ENCODE measurements at regions not wholly inside any gene's neighbourhood (a gene's known extent, or its start where the extent isn't known, plus 50 kb on each side); places are given as distances from the start of the nearest gene placed in this dataset.
A peak's percentile ranks its signal among the peaks of the same experiment; 100 is the strongest.
"Not testable (repeated sequence)": the region's sequence is repeated elsewhere in the genome, so short reads cannot be mapped to it uniquely, and the experiment has no call there.

DNA sequence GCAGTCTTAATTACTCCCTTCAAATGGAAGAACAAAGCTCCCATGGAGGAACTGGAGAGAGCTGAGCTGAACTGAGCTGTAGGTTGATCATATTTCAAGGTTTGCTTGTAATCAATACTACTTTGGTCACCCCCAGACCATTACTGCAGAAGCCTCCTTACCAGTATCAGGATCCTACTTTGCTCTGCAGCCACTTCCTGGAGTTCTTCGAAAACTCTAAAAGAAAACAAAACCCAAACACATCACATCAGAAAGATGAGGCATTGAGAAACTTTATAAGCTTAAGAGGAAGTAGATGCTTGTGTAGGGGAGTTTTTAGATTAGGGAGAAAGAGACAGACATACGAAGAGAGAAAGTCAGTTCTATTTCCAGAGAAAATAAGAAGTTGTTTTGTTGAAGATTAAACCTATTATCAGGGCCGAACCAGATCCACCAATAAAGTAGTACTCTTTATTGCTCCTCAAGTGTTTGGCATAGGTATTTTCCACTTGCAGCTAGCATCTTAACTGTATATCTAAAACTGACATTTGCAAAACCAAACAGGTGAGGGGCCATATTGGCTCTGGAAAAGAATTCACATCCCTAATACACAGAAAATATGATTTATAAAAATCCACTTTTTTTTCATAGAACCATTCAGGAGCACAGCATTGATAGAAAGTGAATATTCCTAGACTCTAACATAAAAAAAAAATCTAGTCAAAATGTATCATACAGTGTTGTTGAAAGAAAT lies 166.9 kb upstream of the KLF7 start:
- no peak for DNase-seq

DNA sequence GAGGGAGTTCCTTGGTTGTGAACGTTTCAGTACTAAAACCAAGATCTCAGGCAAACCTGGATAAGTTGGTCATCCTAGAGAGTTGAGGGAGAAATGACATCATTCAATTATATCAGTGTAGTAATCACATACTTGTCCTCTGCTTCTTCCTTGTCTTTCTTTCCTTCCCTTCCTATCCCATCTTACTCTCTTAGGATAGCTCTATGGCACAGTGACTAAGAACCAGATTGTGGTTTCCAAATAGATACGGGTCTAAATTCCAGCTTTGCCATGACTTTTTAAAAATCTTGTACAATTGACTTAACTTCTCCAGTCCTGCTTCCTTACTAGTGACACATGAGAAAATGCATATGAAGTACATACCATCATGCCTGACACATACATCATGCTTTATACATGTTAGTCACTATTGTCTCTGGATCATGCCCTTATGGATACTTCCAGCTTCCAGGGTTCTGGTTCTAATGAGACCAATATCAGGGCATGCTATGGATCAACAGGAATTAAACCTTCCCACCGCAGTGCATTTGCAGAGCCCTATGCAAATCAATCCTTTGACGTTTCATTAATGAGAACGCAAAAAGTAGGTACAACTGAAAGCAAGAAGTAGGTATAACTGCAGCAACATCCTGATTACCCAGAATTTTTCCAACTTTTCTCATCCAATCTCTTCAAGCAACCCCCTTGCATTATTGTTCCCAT lies 168.0 kb upstream of the KLF7 start:
- DNase-seq = no peak

- no peak for DNase-seq
These were observed 168.5 kb upstream of the KLF7 start for GRCh38 chr2:207334301-207334623.

GRCh38 chr2:207334624-207335371 lies 169.1 kb upstream of the KLF7 start:
- DNase-seq = no peak

DNA sequence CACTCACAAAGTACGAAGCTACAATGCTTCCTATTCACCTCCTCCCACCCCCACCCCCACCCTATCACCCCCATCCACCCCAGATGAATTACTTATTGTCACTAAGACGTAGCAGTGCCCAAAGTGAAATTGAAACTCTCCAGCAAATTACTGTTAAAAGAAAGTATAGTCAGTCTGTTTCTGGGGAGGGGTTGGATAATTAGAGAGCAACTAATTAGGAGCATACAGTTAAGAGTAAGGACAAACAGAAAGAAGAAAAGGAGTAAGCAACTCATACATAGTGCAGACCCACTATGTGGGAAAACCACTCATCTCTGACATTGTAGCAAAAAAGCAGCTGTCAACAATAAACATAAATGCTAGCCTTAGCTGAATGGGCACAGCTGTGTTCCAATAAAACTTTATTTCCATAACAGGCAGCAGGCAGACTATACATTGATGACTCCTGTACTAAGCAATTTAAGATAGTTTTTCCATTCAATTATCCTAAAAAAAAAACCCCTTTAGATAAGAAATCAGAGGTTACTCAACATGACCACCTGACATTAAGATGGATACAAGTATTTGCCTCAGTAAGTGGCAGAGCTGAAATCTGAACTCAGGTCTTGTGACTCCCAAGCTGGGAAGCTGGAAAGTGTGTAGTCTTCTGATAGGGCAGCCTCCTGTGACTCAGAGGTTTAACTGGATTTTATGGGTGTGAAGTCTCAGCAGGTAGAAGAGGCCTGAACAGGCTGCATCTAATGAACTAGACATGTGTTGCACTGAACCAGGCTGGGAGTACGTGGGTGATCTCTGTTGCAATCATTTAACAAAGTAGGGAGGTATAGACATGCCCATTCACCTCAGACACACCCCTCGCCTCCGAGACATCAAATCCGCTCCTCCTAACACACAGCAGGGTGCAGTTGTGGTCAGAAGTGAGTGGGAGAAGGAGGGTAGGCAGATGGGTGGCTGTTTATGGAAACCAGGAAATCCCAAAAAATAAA lies 171.8 kb upstream of the KLF7 start:
- DNase-seq = peak; percentile 50

GRCh38 chr2:207338220-207338607 lies 172.5 kb upstream of the KLF7 start:
- no peak for DNase-seq

DNA sequence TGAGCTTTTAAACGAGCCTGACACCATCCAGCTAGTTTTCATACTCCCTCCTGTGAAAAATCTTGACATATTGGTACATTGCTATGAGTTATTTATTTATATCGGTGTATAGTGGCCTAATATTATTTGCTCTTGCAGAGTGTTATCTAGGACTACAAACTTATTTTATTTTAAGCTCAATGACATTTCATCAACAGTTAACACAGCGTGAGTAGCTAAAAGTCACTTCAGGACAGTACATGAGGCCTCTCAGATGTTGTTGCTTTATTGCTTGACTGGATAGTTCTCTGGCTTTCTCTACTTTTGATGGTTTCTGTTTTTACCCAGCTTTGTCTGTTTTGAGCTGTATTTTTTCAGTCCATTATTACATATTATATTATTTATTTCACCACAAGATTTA lies 172.9 kb upstream of the KLF7 start:
- no peak for DNase-seq

DNA sequence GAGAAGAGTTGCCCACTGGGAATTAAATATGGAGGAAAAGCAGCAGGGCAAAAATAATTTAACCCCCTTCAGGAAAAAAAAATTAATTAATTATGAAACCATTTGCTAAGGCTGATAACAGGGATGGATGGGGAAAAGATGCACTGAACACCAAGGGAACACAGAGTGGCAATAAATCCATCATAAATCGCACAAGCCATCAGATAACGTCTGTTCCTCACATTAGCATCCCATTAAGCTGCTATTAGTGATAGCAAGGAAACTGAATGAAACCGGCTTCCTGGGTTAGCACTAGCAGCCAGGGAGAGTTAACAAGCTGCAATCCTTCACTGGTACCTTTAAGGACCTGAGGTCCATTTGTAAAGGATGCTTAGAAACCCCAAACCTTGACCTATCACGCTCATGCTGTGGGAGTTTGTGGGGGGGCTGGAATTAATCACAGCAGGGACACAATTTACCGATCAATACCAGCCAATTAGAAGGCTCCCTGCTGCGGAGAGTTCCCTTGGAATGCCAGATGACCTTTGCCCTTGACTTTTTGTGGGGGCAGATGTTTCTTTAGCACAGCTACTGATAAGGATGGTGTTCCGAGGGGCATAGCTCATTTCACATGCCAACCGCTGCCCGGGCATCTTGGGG lies 175.5 kb upstream of the KLF7 start:
- no peak for DNase-seq

GRCh38 chr2:207341804-207342203 lies 176.1 kb upstream of the KLF7 start:
- no peak for DNase-seq

- DNase-seq = not testable (repeated sequence)
These were observed 179.0 kb upstream of the KLF7 start for GRCh38 chr2:207344596-207345394.

DNA sequence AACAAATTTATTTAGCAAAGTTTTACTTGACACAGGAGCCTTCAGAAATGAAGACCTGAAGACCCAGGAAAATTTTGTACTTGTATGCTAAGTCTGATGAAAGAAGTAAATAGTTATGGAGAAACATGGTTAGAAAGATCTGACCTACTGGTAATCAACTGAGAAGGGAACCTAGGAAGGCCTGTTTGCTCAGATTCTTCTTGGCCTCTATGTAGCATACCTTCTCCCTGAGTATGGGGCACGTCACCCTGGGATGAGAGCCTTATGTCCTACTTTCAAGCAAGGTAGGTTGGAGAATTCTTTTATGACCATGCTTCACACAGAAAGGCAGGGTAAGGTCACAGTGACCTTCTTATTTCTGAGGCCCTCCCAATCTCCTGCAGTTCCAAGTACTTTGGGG lies 178.6 kb upstream of the CREB1 start:
- no peak for DNase-seq

DNA sequence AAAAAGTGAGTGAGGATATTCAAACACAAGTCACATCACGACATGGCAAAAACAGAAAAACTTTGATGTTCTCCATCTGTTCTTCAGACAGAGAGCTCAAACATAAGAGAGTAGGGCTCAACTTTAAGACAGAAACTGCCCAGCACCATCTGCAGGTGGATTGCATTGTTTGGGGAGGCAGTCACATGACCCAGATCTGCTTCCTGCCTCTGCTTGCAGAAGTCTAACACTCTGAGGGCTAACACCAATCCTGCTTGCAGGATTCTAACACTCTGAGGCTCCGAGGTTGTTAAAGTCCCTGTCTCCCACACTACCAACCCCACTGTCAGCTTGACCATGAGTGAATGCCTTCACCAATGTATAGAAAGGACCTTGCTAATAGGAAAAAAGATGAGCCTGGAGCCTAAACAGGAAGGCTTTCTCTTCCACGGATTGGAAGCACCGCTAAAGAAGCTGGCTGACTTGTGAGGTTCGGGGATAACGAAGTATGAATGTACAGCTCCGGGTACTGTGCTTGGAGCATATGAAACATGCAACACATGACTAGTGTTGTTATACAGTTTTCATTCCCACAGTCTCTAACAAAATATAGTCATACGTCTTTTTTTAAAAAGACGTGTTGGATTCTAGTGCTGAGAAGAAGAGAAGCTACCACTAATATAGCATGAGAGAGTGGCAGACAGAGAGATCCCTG lies 176.6 kb upstream of the CREB1 start:
- peak; percentile 37 for DNase-seq

- no peak for DNase-seq
These were observed 175.9 kb upstream of the CREB1 start for GRCh38 chr2:207353836-207354235.

- DNase-seq = no peak
These were observed 175.3 kb upstream of the CREB1 start for GRCh38 chr2:207354462-207354861.

DNA sequence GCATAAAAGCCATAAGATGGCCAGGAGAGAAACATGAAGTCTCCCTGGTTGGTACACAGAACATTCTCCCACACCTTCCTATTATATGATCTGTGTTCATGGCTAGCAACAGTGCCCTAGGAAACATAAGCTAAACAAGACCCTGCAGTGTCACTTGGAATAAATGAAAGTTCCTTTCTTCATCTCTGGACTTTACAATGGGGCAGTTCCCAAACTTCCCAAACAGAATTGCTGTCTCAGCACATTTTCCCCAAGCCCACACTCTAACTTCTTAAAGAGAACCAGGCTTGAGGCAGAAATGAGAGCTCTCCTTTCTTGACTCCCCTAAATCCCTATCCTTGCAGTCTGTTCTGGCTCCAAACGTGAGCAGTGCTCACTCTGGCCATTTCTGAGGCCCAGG lies 173.2 kb upstream of the CREB1 start:
- no peak for DNase-seq

DNA sequence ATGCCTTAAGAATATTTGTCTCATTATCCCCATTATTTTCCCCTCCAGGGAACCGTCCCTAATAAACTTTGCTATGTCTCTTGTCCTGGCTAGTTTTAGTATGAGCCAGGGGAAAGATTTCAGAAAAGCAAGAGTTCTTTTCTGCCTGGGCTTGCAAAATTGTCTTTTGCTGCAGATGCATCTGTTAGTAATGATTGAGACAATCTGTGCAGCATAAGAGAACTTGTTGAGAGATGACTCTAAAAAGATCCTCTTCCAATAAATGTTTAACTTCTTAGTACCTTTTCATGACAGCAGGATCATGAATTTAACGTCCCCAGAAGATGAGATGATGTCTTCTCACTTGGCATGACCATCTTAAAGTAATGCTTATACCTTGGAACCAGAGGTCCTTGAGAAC lies 172.5 kb upstream of the CREB1 start:
- no peak for DNase-seq

- DNase-seq = no peak
These were observed 167.0 kb upstream of the CREB1 start for GRCh38 chr2:207362716-207363115.

DNA sequence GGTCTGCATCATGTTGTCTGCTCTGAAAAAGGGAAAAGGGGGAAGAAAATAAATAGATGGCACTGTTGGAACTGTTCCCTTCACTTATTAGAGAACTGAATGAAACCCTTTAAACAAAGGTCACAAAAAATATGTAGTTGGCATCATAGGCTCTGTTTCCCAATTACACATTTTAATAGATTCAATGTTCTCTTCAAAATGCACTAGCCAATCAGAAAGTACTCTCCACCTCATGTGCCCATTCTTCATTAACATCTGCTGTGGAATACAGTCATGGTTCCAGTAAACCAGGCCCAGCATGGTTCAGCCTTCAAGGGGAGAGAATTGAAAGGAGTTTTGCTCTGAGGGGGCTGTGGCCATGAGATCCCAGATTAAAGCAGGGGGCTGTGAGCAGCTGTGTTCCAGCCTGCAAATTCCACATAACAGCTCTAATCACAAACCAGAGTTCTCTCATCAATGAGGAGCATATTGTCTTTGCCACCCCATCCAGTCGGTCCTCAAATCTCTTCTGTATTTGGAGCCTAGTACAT lies 165.9 kb upstream of the CREB1 start:
- no peak for DNase-seq

GRCh38 chr2:207370646-207371045 lies 159.1 kb upstream of the CREB1 start:
- no peak for DNase-seq

- no peak for DNase-seq
These were observed 157.9 kb upstream of the CREB1 start for GRCh38 chr2:207371877-207372276.

- no peak for DNase-seq
These were observed 157.3 kb upstream of the CREB1 start for GRCh38 chr2:207372483-207372882.
